Right lobe of liver (tissue), 6 donors: ENCODE measurements at regions not wholly inside any gene's neighbourhood (a gene's known extent, or its start where the extent isn't known, plus 50 kb on each side); places are given as distances from the start of the nearest gene placed in this dataset.

Source experiments
- ATAC-seq, 4 donors: fragments of 200-7000 bp; cut with Tn5 transposase; one replicate each; pipeline ENCODE4 v1.9.1; 2020; ENCODE audit warnings: mild to moderate bottlenecking in 4 of 4, moderate library complexity in 4 of 4
- DNase-seq, 3 donors: peaks; one replicate each; pipeline ENCODE4 v3.0.0-alpha.2; 2020
- H3K27ac ChIP-seq, 3 donors: fragments of 200-600 bp; one replicate each; pipeline ENCODE4 v1.8.0; 2022
- H3K27me3 ChIP-seq, 2 donors: fragments of 200-600 bp; one replicate each; pipeline ENCODE4 v1.8.0; 2022
- H3K36me3 ChIP-seq, 4 donors: fragments of 200-600 bp; sonication (generic) in 1 of 4; one replicate each; pipeline versions ENCODE4 v1.5.1 to v1.8.0; 2017 to 2022; ENCODE audit warnings: control low read depth in 1 of 4
- H3K4me1 ChIP-seq, 4 donors: fragments of 200-600 bp; sonication (generic) in 1 of 4; one replicate each; pipeline versions ENCODE4 v1.5.1 to v1.8.0; 2017 to 2022; ENCODE audit warnings: control low read depth in 1 of 4
- H3K4me3 ChIP-seq, 3 donors: fragments of 200-600 bp; one replicate each; pipeline ENCODE4 v1.8.0; 2022
- H3K9me3 ChIP-seq, 4 donors: fragments of 200-600 bp; sonication (generic) in 1 of 4; one replicate each; pipeline versions ENCODE4 v1.5.1 to v1.8.0; 2017 to 2022; ENCODE audit warnings: control low read depth in 1 of 4
- POLR2A ChIP-seq: fragments of 450-650 bp; IDR thresholded peaks from one replicate; pipeline ENCODE4 v1.6.1; 2017; ENCODE audit warnings: antibody characterized with exemption, mild to moderate bottlenecking
- WGBS: methylation state at CpG from one replicate; pipeline ENCODE4 v1.1.6; 2018; ENCODE audit warnings: low coverage, low lambda C conversion rate; ENCODE audit not compliant: insufficient coverage; ENCODE audit errors: missing lambda C conversion rate; 5-methylcytosine and 5-hydroxymethylcytosine counted together
- intact Hi-C, 2 donors: fragments of 100-400 bp; cut with DNase I; formaldehyde crosslinking; loops; one replicate each; pipeline versions ENCODE4 v1.11.2 to v1.14.1; 2022
- TF ChIP-seq, protein P1 (sequence below), 4 donors: fragments of 200-600 bp in 3 of 4; fragments of 450-650 bp in 1 of 4; IDR thresholded peaks; one replicate each; pipeline versions ENCODE4 v1.5.1 to v1.8.0; 2016 to 2022; ENCODE audit warnings: antibody characterized with exemption in 4 of 4, mild to moderate bottlenecking in 2 of 4
- donor health status: DM: no; HTN: yes; CAD: no.
- donor health status: DM: no; HTN: no; CAD: no.
- donor health status: DM: no; HTN: no; CAD: no.
- donor health status: DM: no; HTN: yes; CAD: no.
- donor health status: DM: no; HTN: yes; CAD: no.

DNA sequence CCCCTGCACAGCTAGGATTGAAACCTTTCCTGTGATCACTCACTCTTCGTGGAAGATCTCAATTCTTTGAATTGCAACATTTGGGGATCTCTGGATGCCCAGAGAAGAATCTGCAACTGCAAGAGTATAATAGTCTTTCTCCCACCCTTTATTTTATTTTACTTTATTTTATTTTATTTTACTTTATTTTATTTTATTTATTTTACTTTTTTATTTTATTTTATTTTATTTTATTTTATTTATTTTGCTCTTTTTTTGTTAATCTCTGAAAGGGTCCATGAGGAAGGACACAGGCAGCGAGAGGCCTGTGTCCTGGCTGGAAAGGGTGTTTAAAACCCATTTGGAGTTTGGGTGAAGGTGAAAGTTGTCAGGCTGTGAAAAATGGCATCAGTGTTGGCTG is 181.4 kb downstream of the TMEM182 start:
- ATAC-seq: no peak
- H3K36me3 ChIP-seq: no peaks in the 10 kb centered on the region
- H3K4me3 ChIP-seq: no peak overlapping the region
- H3K9me3 ChIP-seq: no peaks in the 10 kb centered on the region
- no peak for DNase-seq
- 56% methylated on average over 2 of the region's 2 CpGs for WGBS
- H3K4me1 ChIP-seq: no peaks in the 10 kb centered on the region
- no peak for TF ChIP-seq POLR2A
- TF ChIP-seq, protein P1, sequence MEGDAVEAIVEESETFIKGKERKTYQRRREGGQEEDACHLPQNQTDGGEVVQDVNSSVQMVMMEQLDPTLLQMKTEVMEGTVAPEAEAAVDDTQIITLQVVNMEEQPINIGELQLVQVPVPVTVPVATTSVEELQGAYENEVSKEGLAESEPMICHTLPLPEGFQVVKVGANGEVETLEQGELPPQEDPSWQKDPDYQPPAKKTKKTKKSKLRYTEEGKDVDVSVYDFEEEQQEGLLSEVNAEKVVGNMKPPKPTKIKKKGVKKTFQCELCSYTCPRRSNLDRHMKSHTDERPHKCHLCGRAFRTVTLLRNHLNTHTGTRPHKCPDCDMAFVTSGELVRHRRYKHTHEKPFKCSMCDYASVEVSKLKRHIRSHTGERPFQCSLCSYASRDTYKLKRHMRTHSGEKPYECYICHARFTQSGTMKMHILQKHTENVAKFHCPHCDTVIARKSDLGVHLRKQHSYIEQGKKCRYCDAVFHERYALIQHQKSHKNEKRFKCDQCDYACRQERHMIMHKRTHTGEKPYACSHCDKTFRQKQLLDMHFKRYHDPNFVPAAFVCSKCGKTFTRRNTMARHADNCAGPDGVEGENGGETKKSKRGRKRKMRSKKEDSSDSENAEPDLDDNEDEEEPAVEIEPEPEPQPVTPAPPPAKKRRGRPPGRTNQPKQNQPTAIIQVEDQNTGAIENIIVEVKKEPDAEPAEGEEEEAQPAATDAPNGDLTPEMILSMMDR (IDR thresholded peaks at IDR 0.05): no peak
- no peak overlapping the region for H3K27ac ChIP-seq
- H3K27me3 ChIP-seq: no peaks in the 10 kb centered on the region
- intact Hi-C loops: no loop called here

- H3K27ac ChIP-seq: no peak overlapping the region
- ATAC-seq: no peak
- TF ChIP-seq POLR2A: no peak
- TF ChIP-seq, protein P1 (IDR thresholded peaks at IDR 0.05): no peak
These were observed 188.6 kb downstream of the TMEM182 start for GRCh38 chr2:102950371-102950946.

DNA sequence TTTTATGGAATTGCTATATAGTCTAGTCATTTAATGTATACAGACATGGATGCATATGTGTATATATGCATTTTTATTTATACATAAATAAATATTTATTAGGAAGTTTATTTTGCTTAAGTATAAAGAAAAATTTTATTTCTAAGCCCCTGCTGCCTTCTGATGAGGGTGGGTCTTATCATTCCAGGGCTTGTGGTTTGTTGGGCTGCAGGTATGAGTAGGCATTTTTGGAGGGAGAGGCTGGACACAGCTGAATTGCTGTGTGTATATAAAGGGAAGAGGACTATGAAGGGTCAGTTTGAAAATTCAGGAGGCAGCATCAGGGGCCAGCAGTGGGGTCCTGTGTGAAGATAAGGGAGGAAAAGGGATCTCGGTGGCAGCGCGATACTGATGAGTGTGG is 189.4 kb downstream of the TMEM182 start:
- Histone ChIP-seq H3K27me3 (no peaks in the 10 kb centered on the region), H3K9me3 (no peaks in the 10 kb centered on the region), H3K4me3 (no peak overlapping the region), H3K27ac (no peak overlapping the region), H3K36me3 (no peaks in the 10 kb centered on the region), H3K4me1 (no peaks in the 10 kb centered on the region)
- TF ChIP-seq POLR2A: no peak
- TF ChIP-seq, protein P1 (IDR thresholded peaks at IDR 0.05): no peak
- WGBS: 83% methylated on average over 3 of the region's 3 CpGs
- no peak for ATAC-seq
- intact Hi-C loops: no loop called here
- no peak for DNase-seq

More at GRCh38 chr2:102950371-102950946, 188.6 kb downstream of the TMEM182 start:
- 64% methylated on average over 3 of the region's 3 CpGs for WGBS
- Histone ChIP-seq H3K36me3 (no peaks in the 10 kb centered on the region), H3K9me3 (no peaks in the 10 kb centered on the region), H3K4me1 (no peaks in the 10 kb centered on the region), H3K27me3 (no peaks in the 10 kb centered on the region), H3K4me3 (no peak overlapping the region)
- intact Hi-C loops: no loop called here
- DNase-seq: no peak

GRCh38 chr2:102967451-102967850 is 205.6 kb downstream of the TMEM182 start:
- Histone ChIP-seq H3K4me3 (no peak overlapping the region), H3K36me3 (no peaks in the 10 kb centered on the region), H3K4me1 (no peaks in the 10 kb centered on the region), H3K27me3 (no peaks in the 10 kb centered on the region), H3K9me3 (no peaks in the 10 kb centered on the region), H3K27ac (no peak overlapping the region)
- 74% methylated on average over 4 of the region's 4 CpGs for WGBS
- no peak for TF ChIP-seq POLR2A
- TF ChIP-seq, protein P1 (IDR thresholded peaks at IDR 0.05): no peak
- ATAC-seq (no peak), DNase-seq (no peak)
- intact Hi-C loops: no loop called here

GRCh38 chr2:102968375-102968774 is 206.5 kb downstream of the TMEM182 start:
- Histone ChIP-seq H3K27me3 (no peaks in the 10 kb centered on the region), H3K36me3 (no peaks in the 10 kb centered on the region), H3K9me3 (no peaks in the 10 kb centered on the region), H3K27ac (no peak overlapping the region), H3K4me1 (no peaks in the 10 kb centered on the region), H3K4me3 (no peak overlapping the region)
- no peak for DNase-seq
- intact Hi-C loops: no loop called here
- WGBS: 48% methylated on average over 6 of the region's 6 CpGs
- no peak for ATAC-seq
- TF ChIP-seq, protein P1 (IDR thresholded peaks at IDR 0.05): no peak
- no peak for TF ChIP-seq POLR2A
